NCI-H748 (cell line): ENCODE measurements at regions not wholly inside any gene's neighbourhood (a gene's known extent, or its start where the extent isn't known, plus 50 kb on each side); places are given as distances from the start of the nearest gene placed in this dataset.

ENCODE experiments used
- DNase-seq: peaks from one replicate; lab custom pipeline; 2025; ENCODE audit not compliant: unreplicated experiment; lab: John Stamatoyannopoulos, UW

- DNase-seq = peak; percentile 5
These were observed 186.0 kb downstream of the MID1IP1 start for GRCh38 chrX:38987198-38987651.

- DNase-seq = no peak
These were observed 187.0 kb downstream of the MID1IP1 start for GRCh38 chrX:38988301-38988700.

DNA sequence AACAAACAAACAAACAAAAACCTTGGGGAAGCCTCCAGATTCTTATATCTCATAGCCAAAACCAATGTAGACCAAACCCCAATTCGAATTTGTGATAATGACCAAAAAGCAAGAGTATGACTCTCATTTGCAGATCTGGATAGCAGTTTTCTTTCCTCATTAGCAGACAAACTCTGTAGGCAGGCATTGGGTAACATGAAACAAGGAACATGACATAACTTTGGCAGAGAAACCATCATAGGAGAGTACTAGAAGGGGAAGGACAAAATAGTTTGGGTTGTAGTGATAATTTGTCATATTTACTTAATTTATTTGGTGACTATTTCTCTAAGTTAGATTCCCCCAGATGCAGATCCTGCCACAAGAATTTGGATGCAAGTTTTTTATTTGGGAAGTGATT lies 187.8 kb downstream of the MID1IP1 start:
- no peak for DNase-seq

DNA sequence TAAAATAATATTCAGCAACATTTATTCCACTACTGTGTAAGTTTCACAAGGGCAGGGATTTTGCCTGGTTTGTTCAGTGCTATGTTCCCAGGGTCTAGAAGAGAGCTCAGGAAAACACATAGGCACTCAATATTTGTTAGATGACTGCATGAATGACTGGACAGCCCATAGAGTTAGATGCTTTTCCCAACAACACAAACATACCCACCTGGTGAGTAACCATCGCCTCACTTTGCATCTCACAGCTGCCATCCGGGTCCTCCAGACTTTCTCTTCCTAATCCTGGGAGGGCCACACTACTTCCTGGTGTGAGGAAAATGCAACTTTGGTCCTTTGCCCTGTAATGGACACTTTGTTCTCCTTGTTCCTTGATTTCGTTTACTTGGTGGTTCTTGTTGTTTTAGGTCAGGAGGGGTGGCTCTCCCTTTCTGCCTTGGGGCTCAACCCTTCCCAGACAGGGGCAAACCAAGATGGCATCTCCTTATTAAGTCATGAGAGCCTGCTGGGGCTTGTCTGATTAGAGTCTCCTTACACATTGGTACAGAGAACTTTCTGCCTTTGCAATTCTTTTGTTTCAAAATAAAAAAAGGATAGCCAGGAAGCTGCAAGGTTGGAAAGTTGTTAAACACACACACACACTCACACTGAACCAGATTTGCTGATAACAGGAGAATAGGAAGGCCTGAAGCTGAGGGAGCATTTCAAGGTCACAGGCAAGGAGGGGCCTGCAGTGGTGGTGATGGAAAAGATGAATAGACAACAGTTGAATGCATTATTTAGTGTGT lies 190.6 kb downstream of the MID1IP1 start:
- DNase-seq = no peak

- no peak for DNase-seq
These were observed 191.3 kb downstream of the MID1IP1 start for GRCh38 chrX:38992441-38993096.

GRCh38 chrX:38993500-38993899 lies 192.2 kb downstream of the MID1IP1 start:
- DNase-seq = no peak

DNA sequence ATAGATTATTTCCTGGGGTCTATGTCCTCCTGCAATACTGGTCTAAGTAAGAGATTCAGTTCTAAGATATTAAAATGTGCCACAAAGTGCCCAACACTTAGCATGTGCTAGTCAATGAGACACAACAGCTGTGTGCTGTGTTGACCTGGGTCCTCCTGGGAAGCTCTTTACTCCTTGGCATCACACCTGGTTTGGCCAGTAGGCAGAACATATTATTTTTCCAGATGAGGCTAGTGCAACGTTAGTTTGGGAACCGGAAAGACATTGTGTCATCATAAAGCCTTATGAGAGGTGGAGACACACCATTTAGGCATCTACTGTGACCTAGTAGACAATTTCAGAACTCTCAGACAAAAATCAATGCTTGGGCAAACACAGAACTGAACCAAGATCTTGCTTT lies 197.8 kb downstream of the MID1IP1 start:
- no peak for DNase-seq

- no peak for DNase-seq
These were observed 198.9 kb downstream of the MID1IP1 start for GRCh38 chrX:38999967-39000745.

DNA sequence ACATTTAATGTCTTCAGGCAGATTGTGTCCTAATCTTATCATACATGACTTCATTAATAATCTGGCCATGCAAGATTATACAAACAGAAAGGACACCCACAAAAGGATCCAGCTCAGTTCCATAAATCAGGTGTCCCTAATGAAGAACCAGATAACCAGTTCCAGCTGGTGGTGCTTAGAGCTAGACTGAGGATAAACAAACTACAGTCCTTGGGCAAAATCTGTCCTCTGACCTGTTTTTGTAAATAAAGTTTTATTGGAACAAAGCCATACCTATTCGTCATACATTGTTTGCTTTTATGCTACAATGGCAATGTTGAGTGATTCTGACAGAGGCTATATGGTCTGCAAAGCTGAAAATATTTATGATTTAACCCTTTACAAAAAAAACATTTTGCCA lies 199.5 kb downstream of the MID1IP1 start:
- no peak for DNase-seq

DNA sequence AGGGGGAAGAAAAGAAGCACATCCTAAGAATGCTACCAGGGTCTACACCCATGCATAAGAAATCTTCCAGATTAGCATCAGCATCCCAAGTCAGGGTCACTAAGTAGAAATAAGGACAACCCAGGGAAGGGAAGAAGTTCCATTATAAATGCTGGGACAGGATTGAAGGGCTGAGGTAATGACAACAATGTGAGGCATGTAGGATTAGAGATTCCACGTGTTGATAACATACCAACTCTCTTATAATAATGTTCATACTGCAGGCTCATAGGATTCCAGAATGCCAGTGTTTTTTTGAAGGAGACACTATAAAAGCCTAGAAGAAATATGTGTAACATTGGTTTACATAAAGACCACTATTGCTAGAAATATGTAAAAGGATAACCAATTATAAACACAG lies 201.2 kb downstream of the MID1IP1 start:
- DNase-seq = no peak

DNA sequence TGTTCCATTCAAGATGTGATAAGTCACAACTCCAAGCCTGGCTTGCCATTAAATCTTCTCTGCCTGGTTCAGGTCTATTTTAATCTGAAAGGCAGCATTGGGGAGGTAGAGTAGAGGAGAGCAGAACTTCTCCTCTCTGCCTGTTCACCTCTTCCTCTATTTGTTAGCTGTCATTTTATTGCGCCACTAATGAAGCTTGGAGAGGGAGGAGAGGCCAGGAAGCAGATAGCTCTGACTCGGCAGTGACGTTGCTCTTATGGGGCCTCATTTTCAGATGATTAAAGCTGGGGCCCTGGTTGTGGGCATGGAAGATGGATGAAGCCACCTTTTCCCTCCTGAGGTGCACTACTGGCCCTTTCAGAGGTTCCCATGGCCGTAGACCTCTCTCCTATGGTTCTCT lies 207.3 kb downstream of the MID1IP1 start:
- DNase-seq = no peak

GRCh38 chrX:39011454-39012221 lies 210.4 kb downstream of the MID1IP1 start:
- no peak for DNase-seq

DNA sequence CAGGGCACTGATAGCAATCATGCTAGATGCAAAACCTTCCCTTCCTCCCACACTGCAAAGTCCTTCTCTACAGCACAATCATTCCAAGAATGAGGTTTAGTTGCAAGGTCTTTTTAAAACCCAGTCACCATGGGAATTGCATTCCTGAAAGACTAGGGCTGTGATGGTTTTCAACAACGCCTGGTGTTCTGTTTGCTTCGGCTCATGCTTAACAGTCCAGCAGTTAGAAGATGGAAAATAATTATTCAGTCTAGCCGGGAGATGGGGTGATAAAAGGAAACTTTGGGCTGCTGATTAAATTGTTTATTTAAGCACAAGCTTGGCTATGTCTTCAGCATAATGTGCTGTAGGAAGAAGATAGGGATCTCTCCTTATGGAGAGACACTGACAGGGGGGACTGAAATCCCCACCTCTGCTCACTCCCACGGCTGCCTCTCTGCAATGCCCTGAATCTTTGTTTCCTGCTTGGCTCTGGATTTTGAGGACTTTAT lies 211.4 kb downstream of the MID1IP1 start:
- DNase-seq = no peak

- DNase-seq = no peak
These were observed 215.3 kb downstream of the MID1IP1 start for GRCh38 chrX:39016556-39016955.

GRCh38 chrX:39017077-39017476 lies 215.8 kb downstream of the MID1IP1 start:
- no peak for DNase-seq

GRCh38 chrX:39017716-39018115 lies 216.5 kb downstream of the MID1IP1 start:
- no peak for DNase-seq

DNA sequence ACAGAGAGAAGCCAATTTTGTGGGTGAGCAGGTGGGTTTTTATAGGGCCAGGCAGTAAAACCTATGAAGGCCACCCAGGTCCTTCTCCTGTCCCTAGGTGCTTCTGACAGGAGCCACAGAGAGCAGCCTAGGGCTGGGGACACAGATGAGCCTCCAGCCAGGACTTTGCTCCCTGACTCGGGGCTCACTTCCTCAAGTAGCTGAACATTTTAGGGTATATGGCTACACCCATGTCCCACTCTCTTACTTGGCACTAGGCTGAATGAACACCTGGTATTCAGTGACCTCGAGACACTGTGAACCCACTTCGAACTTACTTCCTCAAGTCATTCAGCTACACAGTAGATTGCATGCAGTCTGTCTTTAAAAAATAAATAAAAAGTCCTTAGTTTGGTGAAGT lies 217.3 kb downstream of the MID1IP1 start:
- DNase-seq = no peak

DNA sequence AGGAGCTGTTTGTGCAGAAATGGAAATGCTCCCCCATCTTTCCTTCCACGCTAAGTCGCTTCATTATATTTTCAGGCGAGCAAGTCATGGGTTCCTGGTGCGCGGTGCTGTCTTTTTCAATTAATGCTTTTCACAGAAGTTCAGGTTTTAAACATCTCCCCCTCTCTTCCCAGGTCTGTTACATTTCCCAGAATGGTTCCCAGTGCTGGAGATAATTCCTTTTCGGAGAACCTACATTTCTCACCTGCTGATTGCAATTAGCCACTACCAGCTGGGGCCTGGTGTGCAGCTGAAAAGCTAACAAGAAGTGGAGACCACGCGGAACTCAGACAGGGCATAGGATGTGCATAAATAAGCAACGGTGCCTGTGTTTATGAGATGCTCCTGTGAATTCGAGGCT lies 217.8 kb downstream of the MID1IP1 start:
- DNase-seq = peak; percentile 5

DNA sequence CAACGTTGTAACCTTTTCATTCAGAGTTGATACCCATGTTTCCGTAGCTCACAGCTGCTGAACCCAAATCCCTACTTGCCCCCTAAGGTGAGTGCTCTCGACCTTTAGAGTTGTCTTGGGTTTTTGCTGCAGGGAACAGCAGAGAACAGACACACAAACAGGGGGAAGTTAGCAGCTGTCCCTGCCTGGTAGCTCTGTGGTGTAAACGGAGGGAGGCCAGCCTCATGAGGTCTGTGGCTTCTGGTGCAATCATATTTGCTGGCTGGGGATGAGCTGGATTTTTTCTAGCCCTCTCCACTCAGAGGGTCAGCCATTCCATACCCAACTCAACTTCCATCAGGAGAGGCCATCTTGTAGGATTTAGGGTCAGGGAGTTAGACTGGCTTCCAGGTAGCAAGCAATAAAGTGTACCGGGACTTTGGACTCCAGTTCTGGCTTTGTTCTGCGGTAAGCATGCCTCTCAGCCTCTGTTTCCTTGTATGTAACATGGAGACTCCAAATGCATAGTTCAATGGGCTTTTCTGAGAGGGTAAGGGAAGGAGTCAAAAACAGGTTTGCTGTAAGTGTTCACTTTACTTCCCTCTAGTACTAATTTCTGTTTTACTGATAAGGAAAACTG lies 218.9 kb downstream of the MID1IP1 start:
- DNase-seq = no peak

GRCh38 chrX:39022106-39022505 lies 220.8 kb downstream of the MID1IP1 start:
- no peak for DNase-seq
